GM19455 (cell line): ENCODE measurements at regions not wholly inside any gene's neighbourhood (a gene's known extent, or its start where the extent isn't known, plus 50 kb on each side); places are given as distances from the start of the nearest gene placed in this dataset.

Experiments used
- ATAC-seq: cut with Tn5 transposase; IDR thresholded peaks from one replicate; pipeline ENCODE4 v1.9.1; 2021; ENCODE audit not compliant: unreplicated experiment

GRCh38 chr9:81132796-81133195 lies 556.6 kb downstream of the TLE1 start:
- ATAC-seq, result no peak

GRCh38 chr9:81132318-81132717 lies 557.0 kb downstream of the TLE1 start:
- ATAC-seq, result no peak

- no peak for ATAC-seq
Observed at GRCh38 chr9:81128701-81129100, 560.6 kb downstream of the TLE1 start.

GRCh38 chr9:81125446-81126092 lies 563.8 kb downstream of the TLE1 start:
- no peak for ATAC-seq

GRCh38 chr9:81123526-81123925 lies 565.8 kb downstream of the TLE1 start:
- no peak for ATAC-seq

GRCh38 chr9:81122749-81123148 lies 566.6 kb downstream of the TLE1 start:
- ATAC-seq, result no peak

GRCh38 chr9:81119591-81119990 lies 569.8 kb downstream of the TLE1 start:
- ATAC-seq, result no peak

- no peak for ATAC-seq
Observed at GRCh38 chr9:81118416-81118815, 570.9 kb downstream of the TLE1 start.

- no peak for ATAC-seq
Observed at GRCh38 chr9:81116340-81117137, 572.8 kb downstream of the TLE1 start.

- ATAC-seq, result no peak
Observed at GRCh38 chr9:81113453-81114124, 575.8 kb downstream of the TLE1 start.

GRCh38 chr9:81112627-81113452 lies 576.5 kb downstream of the TLE1 start:
- ATAC-seq, result no peak

GRCh38 chr9:81108821-81109220 lies 580.5 kb downstream of the TLE1 start:
- no peak for ATAC-seq

GRCh38 chr9:81108391-81108790 lies 581.0 kb downstream of the TLE1 start:
- ATAC-seq, result no peak

- ATAC-seq, result no peak
Observed at GRCh38 chr9:81103597-81104471, 585.5 kb downstream of the TLE1 start.

GRCh38 chr9:81097131-81097847 lies 592.1 kb downstream of the TLE1 start:
- no peak for ATAC-seq

GRCh38 chr9:81096625-81097024 lies 592.7 kb downstream of the TLE1 start:
- ATAC-seq, result no peak

- ATAC-seq, result no peak
Observed at GRCh38 chr9:81092057-81092456, 597.3 kb downstream of the TLE1 start.

- ATAC-seq, result no peak
Observed at GRCh38 chr9:81088341-81088740, 601.0 kb downstream of the TLE1 start.

- no peak for ATAC-seq
Observed at GRCh38 chr9:81086416-81086815, 602.9 kb downstream of the TLE1 start.
